ENCODE measurements at regions not wholly inside any gene's neighbourhood (a gene's known extent, or its start where the extent isn't known, plus 50 kb on each side); places are given as distances from the start of the nearest gene placed in this dataset.
"Not testable (repeated sequence)": the region's sequence is repeated elsewhere in the genome, so short reads cannot be mapped to it uniquely, and the experiment has no call there.

DNA sequence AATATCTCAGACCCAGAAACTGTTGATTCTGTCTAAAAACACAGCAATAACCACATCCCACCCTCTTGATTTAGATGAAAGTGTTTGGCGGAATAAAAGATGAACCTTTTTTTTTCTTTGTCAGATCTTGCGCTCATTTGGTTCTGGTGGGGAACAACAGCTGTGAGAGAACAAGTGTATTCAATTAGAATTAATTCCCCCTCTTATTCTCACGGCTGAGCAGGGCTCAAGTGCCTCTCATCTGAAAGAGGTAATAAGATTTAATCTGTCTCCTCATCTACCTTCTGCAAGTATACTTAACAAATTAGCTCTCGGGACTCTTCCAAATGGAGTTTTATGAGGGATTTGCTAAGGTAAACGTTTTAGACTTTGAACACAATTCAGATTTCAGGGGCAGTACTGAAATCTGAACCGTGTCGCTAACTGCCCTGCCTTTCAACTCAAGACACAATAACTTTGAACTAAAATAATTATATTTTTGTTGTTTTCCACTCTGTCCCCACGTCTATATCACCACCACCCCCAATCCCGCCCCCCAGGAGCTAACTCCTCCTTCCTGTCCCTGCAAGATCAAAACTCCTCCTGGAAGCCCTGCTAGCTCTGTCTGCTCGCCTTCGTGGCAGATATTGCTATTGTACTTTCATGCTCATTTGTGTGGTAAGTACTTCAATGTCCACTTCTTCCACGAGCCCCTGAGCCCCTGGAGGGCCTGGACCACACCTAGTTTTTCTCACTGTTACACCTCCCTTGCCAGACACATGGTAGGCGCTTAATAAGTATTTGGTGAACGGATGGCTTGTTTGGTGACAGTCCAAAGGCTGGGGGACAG lies 54.2 kb upstream of the ROPN1B start:
- POLR2A ChIA-PET: interaction anchor here (1.0 kb wide), 1 partner anchor 318 kb away, joined by 3 read pairs; no protein-coding TSS in a partner anchor
- H3K27me3 ChIP-seq (ENCODE audit: control insufficient read depth in 1 of 2, insufficient read depth in 2 of 2, low read length in 2 of 2); H3K9me3 ChIP-seq (ENCODE audit: control insufficient read depth in 1 of 2, insufficient read depth in 1 of 2, low read length in 2 of 2); ATAC-seq (ENCODE audit: poor library complexity); H3K9me3 Mint-ChIP-seq; H3K36me3 Mint-ChIP-seq (ENCODE audit: low read depth); H3K27me3 Mint-ChIP-seq; H3K36me3 ChIP-seq (ENCODE audit: insufficient read depth, low read length): not testable (repeated sequence)
- Histone ChIP-seq H3K27ac (ENCODE audit: low read depth in 1 of 2, low read length in 2 of 2) (peak overlapping the region; percentile 50 to 87), H3K4me3 (ENCODE audit: low read length) (peak overlapping the region; percentile 62), H3K4me1 (ENCODE audit: insufficient read depth, low read length) (peaks cover 12% of the 10 kb centered on the region)
- Mint-ChIP-seq H3K4me1 (ENCODE audit: low read depth) (peaks cover 12% of the 10 kb centered on the region), H3K27ac (peak overlapping the region; percentile 95), H3K4me3 (peak overlapping the region; percentile 91)
- CTCF ChIA-PET: interaction anchor here (0.6 kb wide), 1 partner anchor 319 kb away, joined by 3 read pairs; no protein-coding TSS in a partner anchor
- intact Hi-C loops (cut with DNase I, micrococcal nuclease): loop anchor here (1.0 to 10.0 kb wide), 10 partner anchors 77 to 1757 kb away; partner anchors contain the start of genes ABTB1 (in 1 of the 2), CHCHD6 (in 1 of the 2), MCM2 (in 1 of the 2) and SLC41A3 (in 1 of the 2)
- DNase-seq: peak in 2 of 14 experiments; percentile 8 to 10

DNA sequence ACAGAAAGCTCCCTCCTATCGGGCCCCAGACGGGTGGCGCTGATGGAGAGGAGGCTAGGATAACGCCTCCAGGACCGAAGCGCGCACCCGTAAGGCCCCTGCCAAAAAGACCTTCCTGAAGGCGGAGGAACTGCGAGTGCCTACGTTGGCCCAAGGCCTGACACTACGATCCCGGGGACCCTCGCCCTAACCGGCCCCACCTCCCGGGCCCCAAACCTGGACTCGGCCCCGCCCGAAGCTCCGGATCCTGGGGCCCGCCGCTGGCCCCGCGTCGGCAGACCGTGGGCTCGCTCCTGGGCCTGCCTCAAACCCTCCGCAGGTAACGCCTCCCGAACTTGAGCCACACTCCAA lies 53.6 kb upstream of the ROPN1B start:
- H3K27me3 ChIP-seq (ENCODE audit: control insufficient read depth in 1 of 2, insufficient read depth in 2 of 2, low read length in 2 of 2); ATAC-seq (ENCODE audit: poor library complexity); H3K27me3 Mint-ChIP-seq; H3K9me3 ChIP-seq (ENCODE audit: control insufficient read depth in 1 of 2, insufficient read depth in 1 of 2, low read length in 2 of 2); H3K36me3 ChIP-seq (ENCODE audit: insufficient read depth, low read length); H3K36me3 Mint-ChIP-seq (ENCODE audit: low read depth); CTCF ChIA-PET; POLR2A ChIA-PET; H3K9me3 Mint-ChIP-seq: not testable (repeated sequence)
- H3K27ac ChIP-seq (ENCODE audit: low read depth in 1 of 2, low read length in 2 of 2): peak overlapping the region; percentile 50 to 87
- H3K4me3 Mint-ChIP-seq: peak overlapping the region; percentile 91
- peaks cover 12% of the 10 kb centered on the region for H3K4me1 Mint-ChIP-seq (ENCODE audit: low read depth)
- peak overlapping the region; percentile 62 for H3K4me3 ChIP-seq (ENCODE audit: low read length)
- H3K27ac Mint-ChIP-seq: peak overlapping the region; percentile 95
- DNase-seq: peak in 5 of 14 experiments; percentile 4 to 68 (median 32)
- intact Hi-C loops (cut with DNase I, micrococcal nuclease): loop anchor here (1.0 to 10.0 kb wide), 10 partner anchors 77 to 1757 kb away; partner anchors contain the start of genes ABTB1 (in 1 of the 2), CHCHD6 (in 1 of the 2), MCM2 (in 1 of the 2) and SLC41A3 (in 1 of the 2)
- H3K4me1 ChIP-seq (ENCODE audit: insufficient read depth, low read length): peaks cover 12% of the 10 kb centered on the region

DNA sequence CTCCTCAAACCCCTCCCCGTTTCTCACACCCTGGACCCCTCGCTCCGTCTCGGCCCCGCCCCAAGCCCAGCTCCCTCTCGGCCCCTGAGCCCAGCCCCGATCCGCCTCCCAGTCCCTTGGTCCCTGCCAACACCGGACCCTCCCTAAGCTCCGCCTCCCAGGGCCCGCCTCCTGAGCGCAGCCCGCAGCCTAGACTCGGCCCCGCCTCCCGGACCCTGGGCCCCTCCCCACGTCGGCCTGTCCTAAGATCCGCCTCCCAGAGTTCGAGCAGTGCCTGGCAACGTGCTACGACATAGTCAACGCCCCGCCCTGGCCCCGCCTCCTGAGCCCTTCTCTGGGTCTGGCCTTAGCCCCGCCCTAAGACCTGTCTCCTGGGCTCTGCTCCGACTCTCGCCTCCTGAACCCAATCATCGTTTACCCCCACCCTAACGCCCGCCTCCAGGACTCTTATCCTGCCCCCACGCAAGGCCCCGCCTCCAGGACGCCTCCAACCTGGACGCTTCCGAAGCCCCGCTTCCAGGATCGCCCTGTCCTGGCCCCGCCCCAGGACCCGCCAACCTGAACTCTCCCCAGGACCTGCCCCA lies 53.1 kb upstream of the ROPN1B start:
- POLR2A ChIA-PET: interaction anchor here (0.6 kb wide), 1 partner anchor 168 kb away, joined by 4 read pairs; the partner anchor contains the start of gene SLC41A3

DNA sequence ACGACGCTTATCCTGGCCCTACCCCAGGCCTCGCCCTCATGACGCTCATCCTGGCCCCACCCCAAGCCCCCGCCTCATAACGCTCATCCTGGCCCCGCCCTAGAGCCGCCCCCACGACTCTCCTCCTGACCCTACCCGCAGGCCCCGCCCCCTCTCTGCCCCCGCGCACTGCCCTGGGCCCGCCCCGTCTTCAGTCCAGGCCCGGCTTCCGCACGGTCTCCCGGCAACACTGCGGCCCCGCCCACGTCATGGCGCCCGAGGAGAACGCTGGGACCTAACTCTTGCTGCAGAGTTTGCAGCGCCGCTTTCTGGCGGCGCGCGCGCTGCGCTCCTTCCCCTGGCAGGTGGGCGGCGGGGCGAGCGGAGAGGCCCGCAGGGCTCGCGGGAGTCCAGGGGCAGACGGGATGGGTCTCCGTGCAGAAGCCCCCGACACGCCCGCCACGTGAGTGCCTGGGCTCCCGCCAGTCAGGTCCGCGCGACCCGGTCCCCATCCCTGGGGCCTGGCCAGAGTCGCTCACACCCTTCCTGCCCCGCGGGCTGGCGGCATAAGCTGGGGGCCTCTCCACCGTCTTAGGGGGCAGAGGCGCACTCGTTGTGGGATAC lies 52.5 kb upstream of the ROPN1B start:
- Mint-ChIP-seq H3K27ac (peak overlapping the region; percentile 95), H3K27me3 (no peaks in the 10 kb centered on the region), H3K36me3 (ENCODE audit: low read depth) (peaks cover 6% of the 10 kb centered on the region), H3K4me3 (peak overlapping the region; percentile 91), H3K9me3 (no peaks in the 10 kb centered on the region), H3K4me1 (ENCODE audit: low read depth) (peaks cover 12% of the 10 kb centered on the region)
- DNase-seq (peak in 12 of 14 experiments; percentile 93 to 98 (median 96)), ATAC-seq (ENCODE audit: poor library complexity) (peak; percentile 89)
- Histone ChIP-seq H3K4me3 (ENCODE audit: low read length) (peak overlapping the region; percentile 72), H3K27ac (ENCODE audit: low read depth in 1 of 2, low read length in 2 of 2) (peak overlapping the region; percentile 50 to 87), H3K9me3 (ENCODE audit: control insufficient read depth in 1 of 2, insufficient read depth in 1 of 2, low read length in 2 of 2) (no peaks in the 10 kb centered on the region), H3K27me3 (ENCODE audit: control insufficient read depth in 1 of 2, insufficient read depth in 2 of 2, low read length in 2 of 2) (no peaks in the 10 kb centered on the region), H3K4me1 (ENCODE audit: insufficient read depth, low read length) (peaks cover 12% of the 10 kb centered on the region), H3K36me3 (ENCODE audit: insufficient read depth, low read length) (no peaks in the 10 kb centered on the region)
- TF ChIP-seq, protein P1, sequence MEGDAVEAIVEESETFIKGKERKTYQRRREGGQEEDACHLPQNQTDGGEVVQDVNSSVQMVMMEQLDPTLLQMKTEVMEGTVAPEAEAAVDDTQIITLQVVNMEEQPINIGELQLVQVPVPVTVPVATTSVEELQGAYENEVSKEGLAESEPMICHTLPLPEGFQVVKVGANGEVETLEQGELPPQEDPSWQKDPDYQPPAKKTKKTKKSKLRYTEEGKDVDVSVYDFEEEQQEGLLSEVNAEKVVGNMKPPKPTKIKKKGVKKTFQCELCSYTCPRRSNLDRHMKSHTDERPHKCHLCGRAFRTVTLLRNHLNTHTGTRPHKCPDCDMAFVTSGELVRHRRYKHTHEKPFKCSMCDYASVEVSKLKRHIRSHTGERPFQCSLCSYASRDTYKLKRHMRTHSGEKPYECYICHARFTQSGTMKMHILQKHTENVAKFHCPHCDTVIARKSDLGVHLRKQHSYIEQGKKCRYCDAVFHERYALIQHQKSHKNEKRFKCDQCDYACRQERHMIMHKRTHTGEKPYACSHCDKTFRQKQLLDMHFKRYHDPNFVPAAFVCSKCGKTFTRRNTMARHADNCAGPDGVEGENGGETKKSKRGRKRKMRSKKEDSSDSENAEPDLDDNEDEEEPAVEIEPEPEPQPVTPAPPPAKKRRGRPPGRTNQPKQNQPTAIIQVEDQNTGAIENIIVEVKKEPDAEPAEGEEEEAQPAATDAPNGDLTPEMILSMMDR (IDR thresholded peaks at IDR 0.05): no peak
- ChIA-PET CTCF (interaction anchor here (0.6 kb wide), 1 partner anchor 150 kb away, joined by 4 read pairs; no protein-coding TSS in a partner anchor), POLR2A (interaction anchor here (0.6 kb wide), 1 partner anchor 168 kb away, joined by 4 read pairs; the partner anchor contains the start of gene SLC41A3)
- intact Hi-C loops (cut with DNase I, micrococcal nuclease): loop anchor here (2.0 to 10.0 kb wide), 10 partner anchors 76 to 1756 kb away; partner anchors contain the start of genes ABTB1 (in 1 of the 2), CHCHD6 (in 1 of the 2), MCM2 (in 1 of the 2) and SLC41A3 (in 1 of the 2)

More for the DNA sequence above, 53.1 kb upstream of the ROPN1B start:
- H3K9me3 ChIP-seq (ENCODE audit: control insufficient read depth in 1 of 2, insufficient read depth in 1 of 2, low read length in 2 of 2); H3K27me3 ChIP-seq (ENCODE audit: control insufficient read depth in 1 of 2, insufficient read depth in 2 of 2, low read length in 2 of 2); H3K36me3 ChIP-seq (ENCODE audit: insufficient read depth, low read length); H3K27me3 Mint-ChIP-seq; CTCF ChIA-PET; H3K36me3 Mint-ChIP-seq (ENCODE audit: low read depth); H3K9me3 Mint-ChIP-seq: not testable (repeated sequence)
- peaks cover 12% of the 10 kb centered on the region for H3K4me1 ChIP-seq (ENCODE audit: insufficient read depth, low read length)
- H3K27ac ChIP-seq (ENCODE audit: low read depth in 1 of 2, low read length in 2 of 2): peak overlapping the region; percentile 50 to 87
- ATAC-seq (ENCODE audit: poor library complexity): peak; percentile 70
- peak; percentile 97 to 100 (median 99) for DNase-seq
- intact Hi-C loops (cut with DNase I, micrococcal nuclease): loop anchor here (1.0 to 10.0 kb wide), 11 partner anchors 76 to 1756 kb away; partner anchors contain the start of genes ABTB1 (in 1 of the 2), CHCHD6 (in 1 of the 2), MCM2 (in 1 of the 2) and SLC41A3 (in 1 of the 2)
- Mint-ChIP-seq H3K27ac (peak overlapping the region; percentile 95), H3K4me3 (peak overlapping the region; percentile 91), H3K4me1 (ENCODE audit: low read depth) (peaks cover 12% of the 10 kb centered on the region)
- peak overlapping the region; percentile 62 for H3K4me3 ChIP-seq (ENCODE audit: low read length)

DNA sequence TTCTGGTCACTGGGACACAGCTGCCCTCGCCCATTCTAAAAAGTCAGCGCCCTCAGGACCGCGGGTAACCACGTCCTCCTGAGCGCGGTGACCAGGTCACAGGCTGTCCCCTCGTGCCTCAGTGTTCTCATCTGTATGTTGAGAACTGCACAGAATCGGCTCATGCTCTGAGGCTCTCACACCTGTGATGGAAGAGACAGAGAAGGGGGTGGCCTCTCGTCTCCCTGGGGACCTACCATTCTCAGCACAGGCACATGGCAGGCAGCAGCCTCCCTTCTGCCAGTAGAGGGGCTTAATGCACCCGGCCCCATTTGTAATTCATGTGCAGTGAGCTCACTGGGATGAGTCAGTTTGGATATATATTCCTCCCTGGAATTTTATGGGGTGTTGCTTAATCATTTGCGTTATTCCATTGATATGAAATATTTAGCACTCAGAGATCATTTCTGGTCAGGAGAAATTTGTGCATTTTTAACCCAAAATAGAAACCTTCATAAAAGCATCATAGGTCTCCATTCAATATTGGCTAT lies 51.9 kb upstream of the ROPN1B start:
- ATAC-seq (ENCODE audit: poor library complexity); H3K27me3 Mint-ChIP-seq; POLR2A ChIA-PET; H3K36me3 ChIP-seq (ENCODE audit: insufficient read depth, low read length); H3K9me3 Mint-ChIP-seq; H3K27me3 ChIP-seq (ENCODE audit: control insufficient read depth in 1 of 2, insufficient read depth in 2 of 2, low read length in 2 of 2); H3K9me3 ChIP-seq (ENCODE audit: control insufficient read depth in 1 of 2, insufficient read depth in 1 of 2, low read length in 2 of 2); H3K36me3 Mint-ChIP-seq (ENCODE audit: low read depth): not testable (repeated sequence)
- peak overlapping the region; percentile 50 to 52 for H3K27ac ChIP-seq (ENCODE audit: low read depth in 1 of 2, low read length in 2 of 2)
- CTCF ChIA-PET: interaction anchor here (0.6 kb wide), 1 partner anchor 151 kb away, joined by 4 read pairs; no protein-coding TSS in a partner anchor
- H3K4me1 Mint-ChIP-seq (ENCODE audit: low read depth): peaks cover 12% of the 10 kb centered on the region
- intact Hi-C loops (cut with DNase I, micrococcal nuclease): loop anchor here (2.0 to 10.0 kb wide), 10 partner anchors 75 to 1755 kb away; partner anchors contain the start of genes ABTB1 (in 1 of the 2), CHCHD6 (in 1 of the 2), MCM2 (in 1 of the 2) and SLC41A3 (in 1 of the 2)
- peak overlapping the region; percentile 72 for H3K4me3 ChIP-seq (ENCODE audit: low read length)
- peak overlapping the region; percentile 95 for H3K27ac Mint-ChIP-seq
- peak in 9 of 14 experiments; percentile 7 to 54 (median 10) for DNase-seq
- H3K4me3 Mint-ChIP-seq: peak overlapping the region; percentile 89
- peaks cover 12% of the 10 kb centered on the region for H3K4me1 ChIP-seq (ENCODE audit: insufficient read depth, low read length)

Data from CD4-positive, alpha-beta T cell (primary cell).